ENCODE measurements at regions not wholly inside any gene's neighbourhood (a gene's known extent, or its start where the extent isn't known, plus 50 kb on each side); places are given as distances from the start of the nearest gene placed in this dataset.
A peak's percentile ranks its signal among the peaks of the same experiment; 100 is the strongest.

DNA sequence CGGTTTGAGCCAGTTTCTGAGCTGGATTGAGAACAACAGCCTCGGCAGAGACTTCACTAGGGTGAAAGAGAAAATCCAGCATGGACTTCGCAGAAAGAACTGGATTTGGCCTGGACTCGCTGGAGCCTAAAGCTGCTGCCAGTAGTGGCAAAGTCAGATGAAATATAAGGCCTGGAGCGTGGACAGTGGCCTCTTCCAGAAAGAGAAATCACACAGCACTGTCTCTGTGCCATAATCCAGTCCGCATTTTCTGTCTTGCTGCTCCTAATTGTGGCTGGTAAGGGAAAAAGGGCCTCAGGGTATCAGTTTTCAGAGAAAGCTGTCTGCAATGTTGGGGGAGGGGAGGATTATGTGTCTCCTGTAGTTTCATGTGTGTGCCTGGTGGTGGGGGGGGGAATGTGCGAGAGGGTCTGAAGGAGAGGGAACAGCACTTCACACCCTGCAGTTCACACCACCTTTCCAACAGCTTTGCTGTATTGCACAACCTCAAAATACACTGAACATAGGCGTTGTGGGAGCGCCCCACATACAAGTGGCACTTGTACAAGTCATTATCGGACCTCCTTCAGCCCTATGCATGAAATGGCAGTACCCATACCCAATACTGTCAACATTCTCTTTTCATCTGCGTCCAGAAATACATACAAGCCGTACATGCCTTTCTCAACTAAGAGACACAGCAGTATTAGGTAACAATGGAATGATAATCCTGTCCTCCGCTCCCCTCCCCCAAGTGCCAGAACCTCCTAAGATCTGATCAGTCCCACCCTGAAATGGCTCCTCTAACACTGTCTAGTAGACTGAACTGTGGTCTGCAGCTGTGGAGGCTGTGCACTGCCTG, 107.5 kb upstream of the ATF7IP start (continued):
- TF ChIP-seq, protein P1, sequence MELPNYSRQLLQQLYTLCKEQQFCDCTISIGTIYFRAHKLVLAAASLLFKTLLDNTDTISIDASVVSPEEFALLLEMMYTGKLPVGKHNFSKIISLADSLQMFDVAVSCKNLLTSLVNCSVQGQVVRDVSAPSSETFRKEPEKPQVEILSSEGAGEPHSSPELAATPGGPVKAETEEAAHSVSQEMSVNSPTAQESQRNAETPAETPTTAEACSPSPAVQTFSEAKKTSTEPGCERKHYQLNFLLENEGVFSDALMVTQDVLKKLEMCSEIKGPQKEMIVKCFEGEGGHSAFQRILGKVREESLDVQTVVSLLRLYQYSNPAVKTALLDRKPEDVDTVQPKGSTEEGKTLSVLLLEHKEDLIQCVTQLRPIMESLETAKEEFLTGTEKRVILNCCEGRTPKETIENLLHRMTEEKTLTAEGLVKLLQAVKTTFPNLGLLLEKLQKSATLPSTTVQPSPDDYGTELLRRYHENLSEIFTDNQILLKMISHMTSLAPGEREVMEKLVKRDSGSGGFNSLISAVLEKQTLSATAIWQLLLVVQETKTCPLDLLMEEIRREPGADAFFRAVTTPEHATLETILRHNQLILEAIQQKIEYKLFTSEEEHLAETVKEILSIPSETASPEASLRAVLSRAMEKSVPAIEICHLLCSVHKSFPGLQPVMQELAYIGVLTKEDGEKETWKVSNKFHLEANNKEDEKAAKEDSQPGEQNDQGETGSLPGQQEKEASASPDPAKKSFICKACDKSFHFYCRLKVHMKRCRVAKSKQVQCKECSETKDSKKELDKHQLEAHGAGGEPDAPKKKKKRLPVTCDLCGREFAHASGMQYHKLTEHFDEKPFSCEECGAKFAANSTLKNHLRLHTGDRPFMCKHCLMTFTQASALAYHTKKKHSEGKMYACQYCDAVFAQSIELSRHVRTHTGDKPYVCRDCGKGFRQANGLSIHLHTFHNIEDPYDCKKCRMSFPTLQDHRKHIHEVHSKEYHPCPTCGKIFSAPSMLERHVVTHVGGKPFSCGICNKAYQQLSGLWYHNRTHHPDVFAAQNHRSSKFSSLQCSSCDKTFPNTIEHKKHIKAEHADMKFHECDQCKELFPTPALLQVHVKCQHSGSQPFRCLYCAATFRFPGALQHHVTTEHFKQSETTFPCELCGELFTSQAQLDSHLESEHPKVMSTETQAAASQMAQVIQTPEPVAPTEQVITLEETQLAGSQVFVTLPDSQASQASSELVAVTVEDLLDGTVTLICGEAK (IDR thresholded peaks at IDR 0.05): no peak
- TF ChIP-seq, protein P1 (CRISPR knock-in tag; IDR thresholded peaks at IDR 0.05): peak; percentile 66; the same call in 1 of the 2 replicates
- TF ChIP-seq, protein P2, sequence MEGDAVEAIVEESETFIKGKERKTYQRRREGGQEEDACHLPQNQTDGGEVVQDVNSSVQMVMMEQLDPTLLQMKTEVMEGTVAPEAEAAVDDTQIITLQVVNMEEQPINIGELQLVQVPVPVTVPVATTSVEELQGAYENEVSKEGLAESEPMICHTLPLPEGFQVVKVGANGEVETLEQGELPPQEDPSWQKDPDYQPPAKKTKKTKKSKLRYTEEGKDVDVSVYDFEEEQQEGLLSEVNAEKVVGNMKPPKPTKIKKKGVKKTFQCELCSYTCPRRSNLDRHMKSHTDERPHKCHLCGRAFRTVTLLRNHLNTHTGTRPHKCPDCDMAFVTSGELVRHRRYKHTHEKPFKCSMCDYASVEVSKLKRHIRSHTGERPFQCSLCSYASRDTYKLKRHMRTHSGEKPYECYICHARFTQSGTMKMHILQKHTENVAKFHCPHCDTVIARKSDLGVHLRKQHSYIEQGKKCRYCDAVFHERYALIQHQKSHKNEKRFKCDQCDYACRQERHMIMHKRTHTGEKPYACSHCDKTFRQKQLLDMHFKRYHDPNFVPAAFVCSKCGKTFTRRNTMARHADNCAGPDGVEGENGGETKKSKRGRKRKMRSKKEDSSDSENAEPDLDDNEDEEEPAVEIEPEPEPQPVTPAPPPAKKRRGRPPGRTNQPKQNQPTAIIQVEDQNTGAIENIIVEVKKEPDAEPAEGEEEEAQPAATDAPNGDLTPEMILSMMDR (CRISPR knock-in tag; IDR thresholded peaks at IDR 0.05): 0 out of 2 replicates have a peak, but pooled peaks have one; percentile 4
- TF ChIP-seq GPN1 (CRISPR knock-in tag; IDR thresholded peaks at IDR 0.05; ENCODE audit: borderline replicate concordance): no peak
- TF ChIP-seq, protein P3, sequence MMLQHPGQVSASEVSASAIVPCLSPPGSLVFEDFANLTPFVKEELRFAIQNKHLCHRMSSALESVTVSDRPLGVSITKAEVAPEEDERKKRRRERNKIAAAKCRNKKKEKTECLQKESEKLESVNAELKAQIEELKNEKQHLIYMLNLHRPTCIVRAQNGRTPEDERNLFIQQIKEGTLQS (CRISPR knock-in tag; IDR thresholded peaks at IDR 0.05): peak; percentile 7; the same call in 1 of the 2 replicates
- 0 out of 2 replicates have a peak, but pooled peaks have one; percentile 40 for TF ChIP-seq ZFY (CRISPR knock-in tag; IDR thresholded peaks at IDR 0.05)
- TF ChIP-seq EP300 (IDR thresholded peaks at IDR 0.05; ENCODE audit: low read depth in 2 of 2, low read length in 2 of 2): peak in 1 of 2 experiments; percentile 66; a peak in 1 of 4 replicates
- TF ChIP-seq EP300 (CRISPR knock-in tag; IDR thresholded peaks at IDR 0.05; ENCODE audit: borderline replicate concordance): peak; percentile 44; the same call in 1 of the 2 replicates
- TF ChIP-seq REL (CRISPR knock-in tag; conservative IDR thresholded peaks at IDR 0.05): no peak
- TF ChIP-seq, protein P4, sequence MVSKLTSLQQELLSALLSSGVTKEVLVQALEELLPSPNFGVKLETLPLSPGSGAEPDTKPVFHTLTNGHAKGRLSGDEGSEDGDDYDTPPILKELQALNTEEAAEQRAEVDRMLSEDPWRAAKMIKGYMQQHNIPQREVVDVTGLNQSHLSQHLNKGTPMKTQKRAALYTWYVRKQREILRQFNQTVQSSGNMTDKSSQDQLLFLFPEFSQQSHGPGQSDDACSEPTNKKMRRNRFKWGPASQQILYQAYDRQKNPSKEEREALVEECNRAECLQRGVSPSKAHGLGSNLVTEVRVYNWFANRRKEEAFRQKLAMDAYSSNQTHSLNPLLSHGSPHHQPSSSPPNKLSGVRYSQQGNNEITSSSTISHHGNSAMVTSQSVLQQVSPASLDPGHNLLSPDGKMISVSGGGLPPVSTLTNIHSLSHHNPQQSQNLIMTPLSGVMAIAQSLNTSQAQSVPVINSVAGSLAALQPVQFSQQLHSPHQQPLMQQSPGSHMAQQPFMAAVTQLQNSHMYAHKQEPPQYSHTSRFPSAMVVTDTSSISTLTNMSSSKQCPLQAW (CRISPR knock-in tag; IDR thresholded peaks at IDR 0.05): peak; percentile 76
- peak; percentile 97 for TF ChIP-seq ZMYM4 (CRISPR knock-in tag; IDR thresholded peaks at IDR 0.05)
- TF ChIP-seq CHD4 (IDR thresholded peaks at IDR 0.05; ENCODE audit: borderline replicate concordance, low read length): no peak
- 0 out of 2 replicates have a peak, but pooled peaks have one; percentile 40 for TF ChIP-seq MAF1 (CRISPR knock-in tag; IDR thresholded peaks at IDR 0.05; ENCODE audit: borderline replicate concordance)
- TF ChIP-seq MEIS1 (CRISPR knock-in tag; IDR thresholded peaks at IDR 0.05; ENCODE audit: borderline replicate concordance): no peak
- no peak for TF ChIP-seq NFYB (CRISPR knock-in tag; IDR thresholded peaks at IDR 0.05)
- TF ChIP-seq ZNF780A (CRISPR knock-in tag; IDR thresholded peaks at IDR 0.05): no peak

Measured in HepG2 (cell line).